Esophagus (tissue), 2 donors: ENCODE measurements at regions not wholly inside any gene's neighbourhood (a gene's known extent, or its start where the extent isn't known, plus 50 kb on each side); places are given as distances from the start of the nearest gene placed in this dataset.

Source experiments
- H3K27ac ChIP-seq, 2 donors: one replicate each; pipeline ENCODE4 v1.5.1; 2013; ENCODE audit warnings: low read depth in 2 of 2, mild to moderate bottlenecking in 2 of 2, inconsistent platforms in 1 of 2, low read length in 1 of 2, moderate library complexity in 1 of 2
- H3K27me3 ChIP-seq, 2 donors: one replicate each; pipeline ENCODE4 v1.6.1; 2013; ENCODE audit warnings: low read length in 2 of 2, control low read depth in 1 of 2, mild to moderate bottlenecking in 1 of 2; ENCODE audit not compliant: insufficient read depth in 2 of 2, control insufficient read depth in 1 of 2
- H3K36me3 ChIP-seq, 2 donors: one replicate each; pipeline ENCODE4 v1.6.1; 2013; ENCODE audit warnings: low read length in 1 of 2; ENCODE audit not compliant: control insufficient read depth in 2 of 2, insufficient read depth in 2 of 2
- H3K4me1 ChIP-seq, 2 donors: one replicate each; pipeline ENCODE4 v1.6.1; 2013; ENCODE audit warnings: low read length in 1 of 2; ENCODE audit not compliant: control insufficient read depth in 2 of 2, insufficient read depth in 2 of 2
- H3K4me3 ChIP-seq, 2 donors: one replicate each; pipeline ENCODE4 v1.5.1; 2013; ENCODE audit warnings: low read length in 2 of 2, mild to moderate bottlenecking in 2 of 2, low read depth in 1 of 2, moderate library complexity in 1 of 2
- H3K9me3 ChIP-seq, 2 donors: one replicate each; pipeline ENCODE4 v1.6.1; 2013; ENCODE audit warnings: mild to moderate bottlenecking in 2 of 2, low read depth in 1 of 2, low read length in 1 of 2, moderate library complexity in 1 of 2; ENCODE audit not compliant: control insufficient read depth in 2 of 2, insufficient read depth in 1 of 2
- WGBS, 2 donors: extraction: QIAGEN DNeasy Blood & Tissue Kit; methylation state at CpG; one replicate each; pipeline ENCODE4 v1.1.7; 2013; 5-methylcytosine and 5-hydroxymethylcytosine counted together
- donor health status: healthy with polysubstance abuse.
- donor health status: Bipolar disorder and iron deficiency.

- Histone ChIP-seq H3K4me3 (no peak overlapping the region), H3K27me3 (no peaks in the 10 kb centered on the region), H3K36me3 (no peaks in the 10 kb centered on the region), H3K27ac (no peak overlapping the region), H3K9me3 (no peaks in the 10 kb centered on the region), H3K4me1 (no peaks in the 10 kb centered on the region)
- WGBS, 2 donors, result 25 to 44% methylated on average over 1 of the region's 1 CpG
These were observed 1648.4 kb downstream of the KCNT2 start for GRCh38 chr1:194959795-194960194.

GRCh38 chr1:194952171-194952570 lies 1656.1 kb downstream of the KCNT2 start:
- WGBS, 2 donors, result 66 to 70% methylated on average over 6 of the region's 6 CpGs
- no peak overlapping the region for H3K27ac ChIP-seq
- H3K9me3 ChIP-seq, result no peaks in the 10 kb centered on the region
- H3K36me3 ChIP-seq, result no peaks in the 10 kb centered on the region
- H3K27me3 ChIP-seq, result no peaks in the 10 kb centered on the region
- H3K4me3 ChIP-seq, result no peak overlapping the region
- H3K4me1 ChIP-seq, result no peaks in the 10 kb centered on the region

GRCh38 chr1:194950584-194950983 lies 1657.7 kb downstream of the KCNT2 start:
- Histone ChIP-seq H3K27ac (no peak overlapping the region), H3K9me3 (no peaks in the 10 kb centered on the region), H3K4me1 (no peaks in the 10 kb centered on the region), H3K27me3 (no peaks in the 10 kb centered on the region), H3K4me3 (no peak overlapping the region), H3K36me3 (no peaks in the 10 kb centered on the region)
- 87 to 89% methylated on average over 1 of the region's 1 CpG for whole genome bisulfite sequencing, 2 donors

- Histone ChIP-seq H3K4me1 (no peaks in the 10 kb centered on the region), H3K27me3 (peaks cover 0 to 2% of the 10 kb centered on the region in 2 donors), H3K27ac (no peak overlapping the region), H3K36me3 (no peaks in the 10 kb centered on the region), H3K4me3 (no peak overlapping the region), H3K9me3 (no peaks in the 10 kb centered on the region)
- 63 to 69% methylated on average over 2 of the region's 2 CpGs for WGBS, 2 donors
These were observed 1667.8 kb downstream of the KCNT2 start for GRCh38 chr1:194940336-194941030.

- 73 to 80% methylated on average over 3 of the region's 3 CpGs for WGBS, 2 donors
- no peak overlapping the region for H3K27ac ChIP-seq
These were observed 1672.4 kb downstream of the KCNT2 start for GRCh38 chr1:194935864-194936263.

GRCh38 chr1:194931166-194931565 lies 1677.1 kb downstream of the KCNT2 start:
- Histone ChIP-seq H3K27me3 (no peaks in the 10 kb centered on the region), H3K4me3 (no peak overlapping the region), H3K36me3 (no peaks in the 10 kb centered on the region), H3K9me3 (no peaks in the 10 kb centered on the region), H3K4me1 (no peaks in the 10 kb centered on the region), H3K27ac (no peak overlapping the region)
- 45 to 52% methylated on average over 1 of the region's 1 CpG for WGBS, 2 donors

More at GRCh38 chr1:194935864-194936263, 1672.4 kb downstream of the KCNT2 start:
- Histone ChIP-seq H3K4me3 (no peak overlapping the region), H3K9me3 (no peaks in the 10 kb centered on the region), H3K36me3 (no peaks in the 10 kb centered on the region), H3K4me1 (no peaks in the 10 kb centered on the region), H3K27me3 (peaks cover 0 to 2% of the 10 kb centered on the region in 2 donors)

GRCh38 chr1:194930132-194930531 lies 1678.1 kb downstream of the KCNT2 start:
- 56 to 57% methylated on average over 2 of the region's 2 CpGs for WGBS, 2 donors

GRCh38 chr1:194929357-194929756 lies 1678.9 kb downstream of the KCNT2 start:
- no peak overlapping the region for H3K4me3 ChIP-seq

More at GRCh38 chr1:194930132-194930531, 1678.1 kb downstream of the KCNT2 start:
- Histone ChIP-seq H3K4me1 (no peaks in the 10 kb centered on the region), H3K36me3 (no peaks in the 10 kb centered on the region), H3K27ac (no peak overlapping the region), H3K27me3 (no peaks in the 10 kb centered on the region), H3K4me3 (no peak overlapping the region), H3K9me3 (no peaks in the 10 kb centered on the region)

GRCh38 chr1:194919146-194919545 lies 1689.1 kb downstream of the KCNT2 start:
- H3K9me3 ChIP-seq, result no peaks in the 10 kb centered on the region
- no peaks in the 10 kb centered on the region for H3K36me3 ChIP-seq
- H3K27me3 ChIP-seq, result no peaks in the 10 kb centered on the region
- 89% methylated on average over 5 of the region's 5 CpGs for WGBS, 2 donors
- no peak overlapping the region for H3K4me3 ChIP-seq
- no peak overlapping the region for H3K27ac ChIP-seq
- no peaks in the 10 kb centered on the region for H3K4me1 ChIP-seq

More at GRCh38 chr1:194929357-194929756, 1678.9 kb downstream of the KCNT2 start:
- no peaks in the 10 kb centered on the region for H3K36me3 ChIP-seq
- H3K4me1 ChIP-seq, result no peaks in the 10 kb centered on the region
- H3K27ac ChIP-seq, result no peak overlapping the region
- no peaks in the 10 kb centered on the region for H3K27me3 ChIP-seq
- peaks cover 0 to 3% of the 10 kb centered on the region in 2 donors for H3K9me3 ChIP-seq

- Histone ChIP-seq H3K27me3 (no peaks in the 10 kb centered on the region), H3K4me1 (no peaks in the 10 kb centered on the region), H3K9me3 (no peaks in the 10 kb centered on the region), H3K27ac (no peak overlapping the region), H3K4me3 (no peak overlapping the region), H3K36me3 (no peaks in the 10 kb centered on the region)
- 65 to 72% methylated on average over 4 of the region's 4 CpGs for WGBS, 2 donors
These were observed 1690.5 kb downstream of the KCNT2 start for GRCh38 chr1:194917769-194918168.
